H9 (cell line): ENCODE measurements at regions not wholly inside any gene's neighbourhood (a gene's known extent, or its start where the extent isn't known, plus 50 kb on each side); places are given as distances from the start of the nearest gene placed in this dataset.

Experiments
- DNase-seq: peaks from one replicate; pipeline ENCODE4 v3.0.0-alpha.2; 2017
- H2AFZ ChIP-seq: one replicate; pipeline ENCODE4 v1.6.1; 2013; ENCODE audit warnings: mild to moderate bottlenecking, low read length, control low read depth, moderate library complexity
- H2AK5ac ChIP-seq: 2 replicates; pipeline ENCODE4 v1.6.1; 2013; ENCODE audit warnings: low read length, control low read depth, mixed read lengths; ENCODE audit not compliant: insufficient read length
- H2BK120ac ChIP-seq: one replicate; pipeline ENCODE4 v1.6.1; 2013; ENCODE audit warnings: low read depth, mild to moderate bottlenecking, low read length, control low read depth, inconsistent platforms; ENCODE audit not compliant: poor library complexity, severe bottlenecking
- H2BK12ac ChIP-seq: 2 replicates; pipeline ENCODE4 v1.6.1; 2013; ENCODE audit warnings: low read length, control low read depth, mixed read lengths, low read depth; ENCODE audit not compliant: insufficient read length
- H2BK15ac ChIP-seq: 2 replicates; pipeline ENCODE4 v1.6.1; 2013; ENCODE audit warnings: low read depth, low read length, control low read depth
- H2BK20ac ChIP-seq: one replicate; pipeline ENCODE4 v1.6.1; 2013; ENCODE audit warnings: low read depth, mild to moderate bottlenecking, low read length, control low read depth, inconsistent platforms; ENCODE audit not compliant: poor library complexity, severe bottlenecking
- H2BK5ac ChIP-seq: 2 replicates; pipeline ENCODE4 v1.6.1; 2013; ENCODE audit warnings: low read length, control low read depth, mixed read lengths; ENCODE audit not compliant: insufficient read length
- H3K14ac ChIP-seq: 2 replicates; pipeline ENCODE4 v1.6.1; 2013; ENCODE audit warnings: low read length, control low read depth; ENCODE audit not compliant: insufficient read depth
- H3K18ac ChIP-seq: 2 replicates; pipeline ENCODE4 v1.6.1; 2013; ENCODE audit warnings: low read depth, mild to moderate bottlenecking, mixed read lengths, low read length, control low read depth; ENCODE audit not compliant: insufficient read length
- H3K23ac ChIP-seq: 2 replicates; pipeline ENCODE4 v1.6.1; 2013; ENCODE audit warnings: low read length, control low read depth, mixed read lengths, low read depth; ENCODE audit not compliant: insufficient read length
- H3K23me2 ChIP-seq: 2 replicates; pipeline ENCODE4 v1.6.1; 2013; ENCODE audit warnings: low read depth, mild to moderate bottlenecking, mixed read lengths, low read length, control low read depth; ENCODE audit not compliant: insufficient read length, poor library complexity, severe bottlenecking
- H3K27ac ChIP-seq: 2 replicates; pipeline ENCODE4 v1.5.1; 2013; ENCODE audit warnings: low read length, control low read depth, mixed read lengths, low read depth; ENCODE audit not compliant: insufficient read length
- H3K27me3 ChIP-seq: 2 replicates; pipeline ENCODE4 v1.6.1; 2013; ENCODE audit warnings: low read length, control low read depth, inconsistent platforms; ENCODE audit not compliant: insufficient read depth
- H3K4ac ChIP-seq: 2 replicates; pipeline ENCODE4 v1.6.1; 2013; ENCODE audit warnings: low read depth, mild to moderate bottlenecking, control low read depth, inconsistent platforms, low read length, moderate library complexity
- H3K4me1 ChIP-seq: 2 replicates; pipeline ENCODE4 v1.6.1; 2013; ENCODE audit warnings: low read length, control low read depth, inconsistent platforms; ENCODE audit not compliant: insufficient read depth
- H3K4me2 ChIP-seq: 2 replicates; pipeline ENCODE4 v1.6.1; 2013; ENCODE audit warnings: low read length, control low read depth, mixed read lengths; ENCODE audit not compliant: insufficient read length, insufficient read depth
- H3K56ac ChIP-seq: 2 replicates; pipeline ENCODE4 v1.6.1; 2013; ENCODE audit warnings: low read depth, mild to moderate bottlenecking, mixed read lengths, low read length, control low read depth; ENCODE audit not compliant: insufficient read length
- H3K79me1 ChIP-seq: 2 replicates; pipeline ENCODE4 v1.6.1; 2013; ENCODE audit warnings: low read depth, mild to moderate bottlenecking, moderate library complexity, low read length, control low read depth, inconsistent platforms; ENCODE audit not compliant: insufficient read depth, poor library complexity, severe bottlenecking
- H3K79me2 ChIP-seq: 2 replicates; pipeline ENCODE4 v1.6.1; 2013; ENCODE audit warnings: low read length, control low read depth, inconsistent platforms; ENCODE audit not compliant: insufficient read depth
- H3K9ac ChIP-seq: 2 replicates; pipeline ENCODE4 v1.6.1; 2013; ENCODE audit warnings: low read length, control low read depth, mixed read lengths; ENCODE audit not compliant: insufficient read length; ENCODE audit errors: extremely low read depth
- H3K9me3 ChIP-seq: one replicate; pipeline ENCODE4 v1.6.1; 2013; ENCODE audit warnings: low read depth, low read length, inconsistent platforms; ENCODE audit not compliant: control insufficient read depth
- H3T11ph ChIP-seq: one replicate; pipeline ENCODE4 v1.6.1; 2013; ENCODE audit warnings: mild to moderate bottlenecking, low read length, control low read depth, inconsistent platforms
- H4K20me1 ChIP-seq: one replicate; pipeline ENCODE4 v1.6.1; 2013; ENCODE audit not compliant: control insufficient read depth, insufficient read length, insufficient read depth
- H4K5ac ChIP-seq: 2 replicates; pipeline ENCODE4 v1.6.1; 2013; ENCODE audit warnings: low read depth, mild to moderate bottlenecking, mixed read lengths, low read length, control low read depth; ENCODE audit not compliant: insufficient read length
- H4K8ac ChIP-seq: replicated peaks from 2 replicates; pipeline ENCODE4 v1.6.1; 2013; ENCODE audit warnings: low read length, control low read depth, mixed read lengths, low read depth; ENCODE audit not compliant: insufficient read length
- H4K91ac ChIP-seq: 2 replicates; pipeline ENCODE4 v1.6.1; 2013; ENCODE audit warnings: low read depth, mild to moderate bottlenecking, moderate library complexity, mixed read lengths, low read length, control low read depth; ENCODE audit not compliant: insufficient read length
- H3K27ac Mint-ChIP-seq, 3 experiments: 2 replicates in 2 of 3; 3 replicates in 1 of 3; pipeline ENCODE4 v1.8.0; 2020 to 2021; ENCODE audit warnings: mixed read lengths in 3 of 3, mild to moderate bottlenecking in 1 of 3, moderate library complexity in 1 of 3
- H3K27me3 Mint-ChIP-seq: 2 replicates; pipeline ENCODE4 v1.8.0; 2021; ENCODE audit warnings: low read depth, mild to moderate bottlenecking, moderate library complexity, mixed read lengths
- H3K36me3 Mint-ChIP-seq, 3 experiments: 2 replicates in 2 of 3; 3 replicates in 1 of 3; pipeline ENCODE4 v1.8.0; 2020 to 2021; ENCODE audit warnings: low read depth in 3 of 3, mixed read lengths in 3 of 3; ENCODE audit not compliant: insufficient read depth in 1 of 3
- H3K4me1 Mint-ChIP-seq, 2 experiments: 2 replicates each; pipeline ENCODE4 v1.8.0; 2020; ENCODE audit warnings: mixed read lengths in 2 of 2
- H3K4me3 Mint-ChIP-seq, 2 experiments: 2 replicates in 1 of 2; 3 replicates in 1 of 2; pipeline ENCODE4 v1.8.0; 2020 to 2021; ENCODE audit warnings: mild to moderate bottlenecking in 2 of 2, mixed read lengths in 2 of 2, moderate library complexity in 1 of 2
- H3K9me3 Mint-ChIP-seq, 2 experiments: 2 replicates in 1 of 2; 3 replicates in 1 of 2; pipeline ENCODE4 v1.8.0; 2020; ENCODE audit warnings: mild to moderate bottlenecking in 2 of 2, mixed read lengths in 2 of 2, moderate library complexity in 1 of 2
- TF ChIP-seq, protein P1 (sequence below): fragments of 200-600 bp; sonication (generic); conservative IDR thresholded peaks from 3 replicates; pipeline ENCODE4 v1.8.0; 2021; ENCODE audit warnings: antibody characterized with exemption, mild to moderate bottlenecking

DNA sequence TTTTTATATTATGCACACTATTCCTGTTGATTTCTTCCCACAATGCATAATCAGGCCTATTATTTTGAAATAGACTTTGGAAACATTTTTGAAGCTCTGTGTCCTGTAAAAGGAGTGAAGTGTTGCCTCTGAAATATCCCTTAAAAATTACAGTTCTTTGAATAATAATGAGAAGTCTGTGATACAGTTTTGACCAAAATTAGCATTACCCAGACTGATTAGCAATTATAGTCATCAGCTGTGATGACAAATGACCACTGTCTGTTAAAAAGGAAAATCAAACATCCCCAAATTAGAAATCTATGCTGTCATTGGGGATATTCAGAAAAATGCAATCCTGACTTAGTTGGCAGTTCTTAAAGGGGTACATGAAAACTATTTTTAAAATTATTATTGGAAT lies 63.7 kb downstream of the PTGS2 start:
- Histone ChIP-seq H2BK5ac (no peak overlapping the region), H2AFZ (no peak overlapping the region), H3K23ac (no peak overlapping the region), H3K9ac (no peak overlapping the region), H4K5ac (no peak overlapping the region), H4K20me1 (no peaks in the 10 kb centered on the region), H2BK15ac (no peak overlapping the region), H2BK120ac (no peak overlapping the region), H3K4ac (no peak overlapping the region), H3T11ph (no peak overlapping the region), H3K14ac (no peak overlapping the region), H3K27me3 (no peaks in the 10 kb centered on the region), H3K4me2 (no peak overlapping the region), H4K8ac (no peak overlapping the region), H3K27ac (no peak overlapping the region), H3K56ac (no peak overlapping the region), H2BK12ac (no peak overlapping the region), H2BK20ac (no peak overlapping the region), H3K18ac (no peak overlapping the region), H3K4me1 (no peaks in the 10 kb centered on the region), H3K23me2 (no peaks in the 10 kb centered on the region), H3K9me3 (no peaks in the 10 kb centered on the region), H4K91ac (no peak overlapping the region), H2AK5ac (no peak overlapping the region), H3K79me1 (no peaks in the 10 kb centered on the region), H3K79me2 (no peaks in the 10 kb centered on the region)
- Mint-ChIP-seq H3K4me3 (no peak overlapping the region), H3K36me3 (no peaks in the 10 kb centered on the region), H3K27me3 (no peaks in the 10 kb centered on the region), H3K9me3 (peaks cover 0 to 4% of the 10 kb centered on the region in 2 experiments; a peak in 1 of 5 replicates), H3K4me1 (no peaks in the 10 kb centered on the region), H3K27ac (no peak overlapping the region)
- TF ChIP-seq, protein P1, sequence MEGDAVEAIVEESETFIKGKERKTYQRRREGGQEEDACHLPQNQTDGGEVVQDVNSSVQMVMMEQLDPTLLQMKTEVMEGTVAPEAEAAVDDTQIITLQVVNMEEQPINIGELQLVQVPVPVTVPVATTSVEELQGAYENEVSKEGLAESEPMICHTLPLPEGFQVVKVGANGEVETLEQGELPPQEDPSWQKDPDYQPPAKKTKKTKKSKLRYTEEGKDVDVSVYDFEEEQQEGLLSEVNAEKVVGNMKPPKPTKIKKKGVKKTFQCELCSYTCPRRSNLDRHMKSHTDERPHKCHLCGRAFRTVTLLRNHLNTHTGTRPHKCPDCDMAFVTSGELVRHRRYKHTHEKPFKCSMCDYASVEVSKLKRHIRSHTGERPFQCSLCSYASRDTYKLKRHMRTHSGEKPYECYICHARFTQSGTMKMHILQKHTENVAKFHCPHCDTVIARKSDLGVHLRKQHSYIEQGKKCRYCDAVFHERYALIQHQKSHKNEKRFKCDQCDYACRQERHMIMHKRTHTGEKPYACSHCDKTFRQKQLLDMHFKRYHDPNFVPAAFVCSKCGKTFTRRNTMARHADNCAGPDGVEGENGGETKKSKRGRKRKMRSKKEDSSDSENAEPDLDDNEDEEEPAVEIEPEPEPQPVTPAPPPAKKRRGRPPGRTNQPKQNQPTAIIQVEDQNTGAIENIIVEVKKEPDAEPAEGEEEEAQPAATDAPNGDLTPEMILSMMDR: no peak
- DNase-seq: no peak
